Upper lobe of right lung (tissue), 1 donor: ENCODE measurements at regions not wholly inside any gene's neighbourhood (a gene's known extent, or its start where the extent isn't known, plus 50 kb on each side); places are given as distances from the start of the nearest gene placed in this dataset.
"Not testable (repeated sequence)": the region's sequence is repeated elsewhere in the genome, so short reads cannot be mapped to it uniquely, and the experiment has no call there.

ENCODE experiments used
- ATAC-seq: fragments of 200-7000 bp; cut with Tn5 transposase; one replicate; pipeline ENCODE4 v1.9.1; 2020; ENCODE audit warnings: mild to moderate bottlenecking, moderate library complexity
- DNase-seq: peaks from one replicate; pipeline ENCODE4 v3.0.0-alpha.2; 2020
- H3K27ac ChIP-seq: fragments of 200-600 bp; one replicate; pipeline ENCODE4 v1.8.0; 2022
- H3K27me3 ChIP-seq: fragments of 200-600 bp; one replicate; pipeline ENCODE4 v1.8.0; 2022; ENCODE audit warnings: mild to moderate bottlenecking
- H3K36me3 ChIP-seq: fragments of 200-600 bp; one replicate; pipeline ENCODE4 v1.8.0; 2022
- H3K4me1 ChIP-seq: fragments of 200-600 bp; one replicate; pipeline ENCODE4 v1.8.0; 2022
- H3K4me3 ChIP-seq: fragments of 200-600 bp; one replicate; pipeline ENCODE4 v1.8.0; 2022; ENCODE audit warnings: mild to moderate bottlenecking
- H3K9me3 ChIP-seq: fragments of 200-600 bp; one replicate; pipeline ENCODE4 v1.8.0; 2022
- intact Hi-C: fragments of 100-400 bp; cut with DNase I; formaldehyde crosslinking; loops from one replicate; pipeline ENCODE4 v1.11.0; 2022
- TF ChIP-seq, protein P1 (sequence below): fragments of 200-600 bp; IDR thresholded peaks from one replicate; pipeline ENCODE4 v1.8.0; 2022; ENCODE audit warnings: antibody characterized with exemption
- donor health status: DM: no; HTN: yes; CAD: no; lungs with severe emphysema.

DNA sequence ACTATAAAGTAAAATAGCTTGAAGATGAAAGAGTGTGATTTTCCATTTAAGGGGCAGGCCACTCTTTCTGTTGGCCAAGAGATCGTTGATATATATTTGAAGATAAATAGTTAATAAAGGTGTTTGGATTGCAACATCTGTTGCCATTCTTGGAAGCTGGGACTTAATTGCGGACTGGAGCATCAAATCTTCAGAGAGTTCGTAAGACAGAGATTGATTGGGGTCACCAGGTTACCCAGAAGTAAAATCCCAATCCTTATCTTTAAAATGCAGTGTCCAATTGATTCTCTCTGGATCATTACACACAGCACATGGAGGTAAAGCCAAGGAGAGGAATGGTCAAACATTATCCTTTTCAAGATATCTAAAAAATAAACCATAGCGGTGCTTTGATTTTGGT, 220.8 kb upstream of the HES1 start:
- ATAC-seq: no peak

DNA sequence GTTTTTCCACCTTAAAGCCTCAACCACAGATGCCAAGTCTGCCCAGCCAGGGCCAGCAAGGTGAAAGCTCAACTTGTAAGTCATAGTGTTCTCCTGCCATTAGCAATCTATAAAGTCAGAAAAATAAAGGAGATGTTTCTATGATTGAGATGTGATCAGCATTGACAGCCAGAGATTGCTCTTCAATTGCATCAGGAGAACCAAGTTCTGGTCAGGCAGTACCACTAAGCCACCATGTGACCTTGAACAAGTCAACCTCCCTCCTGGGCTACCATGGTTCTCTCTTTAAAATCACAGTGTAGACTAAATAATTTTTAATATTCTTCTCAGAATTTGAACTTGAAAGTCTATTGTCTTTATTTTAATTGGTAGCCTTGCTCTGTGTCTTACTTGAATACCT, 220.3 kb upstream of the HES1 start:
- H3K36me3 ChIP-seq: no peaks in the 10 kb centered on the region
- no peaks in the 10 kb centered on the region for H3K27me3 ChIP-seq
- intact Hi-C loops: no loop called here
- no peak for ATAC-seq
- no peak overlapping the region for H3K4me3 ChIP-seq
- TF ChIP-seq, protein P1, sequence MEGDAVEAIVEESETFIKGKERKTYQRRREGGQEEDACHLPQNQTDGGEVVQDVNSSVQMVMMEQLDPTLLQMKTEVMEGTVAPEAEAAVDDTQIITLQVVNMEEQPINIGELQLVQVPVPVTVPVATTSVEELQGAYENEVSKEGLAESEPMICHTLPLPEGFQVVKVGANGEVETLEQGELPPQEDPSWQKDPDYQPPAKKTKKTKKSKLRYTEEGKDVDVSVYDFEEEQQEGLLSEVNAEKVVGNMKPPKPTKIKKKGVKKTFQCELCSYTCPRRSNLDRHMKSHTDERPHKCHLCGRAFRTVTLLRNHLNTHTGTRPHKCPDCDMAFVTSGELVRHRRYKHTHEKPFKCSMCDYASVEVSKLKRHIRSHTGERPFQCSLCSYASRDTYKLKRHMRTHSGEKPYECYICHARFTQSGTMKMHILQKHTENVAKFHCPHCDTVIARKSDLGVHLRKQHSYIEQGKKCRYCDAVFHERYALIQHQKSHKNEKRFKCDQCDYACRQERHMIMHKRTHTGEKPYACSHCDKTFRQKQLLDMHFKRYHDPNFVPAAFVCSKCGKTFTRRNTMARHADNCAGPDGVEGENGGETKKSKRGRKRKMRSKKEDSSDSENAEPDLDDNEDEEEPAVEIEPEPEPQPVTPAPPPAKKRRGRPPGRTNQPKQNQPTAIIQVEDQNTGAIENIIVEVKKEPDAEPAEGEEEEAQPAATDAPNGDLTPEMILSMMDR: no peak
- H3K4me1 ChIP-seq: peaks cover 14% of the 10 kb centered on the region
- H3K9me3 ChIP-seq: no peaks in the 10 kb centered on the region
- no peak overlapping the region for H3K27ac ChIP-seq
- no peak for DNase-seq

More for the DNA sequence above, 220.8 kb upstream of the HES1 start:
- H3K9me3 ChIP-seq: no peaks in the 10 kb centered on the region
- DNase-seq: no peak
- H3K4me1 ChIP-seq: peaks cover 19% of the 10 kb centered on the region
- H3K27me3 ChIP-seq: no peaks in the 10 kb centered on the region
- TF ChIP-seq, protein P1: no peak
- H3K27ac ChIP-seq: no peak overlapping the region
- H3K36me3 ChIP-seq: no peaks in the 10 kb centered on the region
- no peak overlapping the region for H3K4me3 ChIP-seq
- intact Hi-C loops: no loop called here

DNA sequence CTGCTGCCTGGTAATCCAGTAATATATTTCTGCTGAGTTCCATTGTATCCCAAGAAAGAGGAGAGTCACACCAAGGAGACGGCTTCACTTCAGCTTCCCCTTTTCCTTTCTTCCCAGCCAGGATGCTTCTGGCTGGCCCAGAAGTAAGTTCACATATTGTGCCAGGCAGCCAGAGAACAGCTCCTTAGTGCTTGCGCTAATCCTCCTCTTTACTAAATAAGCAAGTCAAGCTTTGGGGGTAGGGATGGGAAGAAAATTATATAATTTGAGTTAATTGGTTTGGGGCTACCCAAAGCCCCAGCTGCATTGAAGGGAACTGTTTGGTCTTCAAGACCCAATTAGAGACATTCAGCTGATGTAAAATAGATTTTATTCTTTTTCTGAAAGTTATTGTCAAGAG, 218.8 kb upstream of the HES1 start:
- Histone ChIP-seq H3K4me3 (no peak overlapping the region), H3K27ac (no peak overlapping the region), H3K36me3 (no peaks in the 10 kb centered on the region), H3K27me3 (no peaks in the 10 kb centered on the region), H3K9me3 (no peaks in the 10 kb centered on the region), H3K4me1 (no peaks in the 10 kb centered on the region)
- ATAC-seq: no peak
- TF ChIP-seq, protein P1: no peak
- intact Hi-C loops: no loop called here
- DNase-seq: no peak

DNA sequence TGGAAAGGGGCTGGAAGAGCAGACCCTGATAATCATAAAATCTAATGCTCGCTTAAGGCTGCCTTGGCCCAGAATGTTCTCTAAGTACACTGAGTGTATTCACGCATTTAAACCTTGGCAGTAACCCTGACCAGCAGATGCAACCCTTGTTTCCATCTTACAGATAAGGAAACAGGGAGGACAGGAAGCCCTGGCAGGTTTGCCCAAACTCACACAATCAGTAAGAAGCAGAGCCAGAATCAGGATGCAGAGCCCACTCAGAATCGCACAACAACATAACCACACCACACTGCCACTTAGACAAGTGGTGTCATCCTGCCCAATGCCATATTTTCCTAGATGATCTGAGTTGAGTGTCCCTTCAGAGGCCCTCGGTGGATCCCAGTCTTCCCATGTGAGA, 214.5 kb upstream of the HES1 start:
- Histone ChIP-seq H3K27me3 (no peaks in the 10 kb centered on the region), H3K4me1 (no peaks in the 10 kb centered on the region), H3K4me3 (no peak overlapping the region), H3K36me3 (no peaks in the 10 kb centered on the region), H3K9me3 (no peaks in the 10 kb centered on the region), H3K27ac (no peak overlapping the region)
- ATAC-seq: no peak
- TF ChIP-seq, protein P1: no peak
- no peak for DNase-seq
- intact Hi-C loops: no loop called here

DNA sequence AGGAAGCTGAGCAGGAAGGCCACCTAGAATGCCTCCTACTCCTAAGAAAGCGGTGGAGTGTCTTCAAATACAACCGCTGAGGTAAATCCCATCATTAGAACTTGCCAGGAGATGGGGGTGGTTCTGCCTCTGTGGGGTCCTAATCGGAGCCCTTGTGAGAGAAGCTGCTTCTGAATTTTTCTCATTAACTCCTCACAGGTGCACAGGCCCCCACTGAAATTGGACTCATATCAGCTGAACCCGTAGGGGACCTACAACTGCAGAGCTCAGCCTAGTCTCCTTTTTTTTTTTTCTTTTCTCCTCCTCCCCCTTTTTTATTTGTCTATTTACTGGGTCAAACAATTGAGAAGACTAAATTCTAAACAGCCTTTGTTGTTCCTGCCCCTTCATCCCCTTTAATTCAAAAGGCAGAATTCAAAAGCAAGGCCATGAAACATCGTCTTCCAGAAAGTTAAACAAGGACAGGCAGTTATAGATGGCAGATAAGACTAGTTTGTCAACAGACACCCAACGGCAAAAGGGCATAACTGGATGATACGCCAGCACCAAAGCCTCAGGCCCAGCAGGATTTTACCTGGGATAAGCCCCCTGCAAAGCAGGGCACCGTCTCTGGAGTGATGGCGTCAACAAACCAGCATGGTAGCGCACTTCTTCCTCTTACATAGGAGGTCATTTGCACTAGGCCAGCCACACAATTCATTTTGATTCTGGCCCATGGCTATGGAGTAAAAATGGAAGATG, 213.7 kb upstream of the HES1 start:
- TF ChIP-seq, protein P1: no peak
- intact Hi-C loops: no loop called here
- DNase-seq: no peak

GRCh38 chr3:193923958-193924357, 212.0 kb upstream of the HES1 start:
- H3K4me3 ChIP-seq, H3K27ac ChIP-seq, H3K27me3 ChIP-seq, H3K4me1 ChIP-seq, DNase-seq, H3K36me3 ChIP-seq, ATAC-seq, H3K9me3 ChIP-seq, intact Hi-C loops: not testable (repeated sequence)

More for the DNA sequence above, 213.7 kb upstream of the HES1 start:
- no peaks in the 10 kb centered on the region for H3K4me1 ChIP-seq
- H3K27ac ChIP-seq: no peak overlapping the region
- H3K27me3 ChIP-seq: no peaks in the 10 kb centered on the region
- no peak for ATAC-seq
- no peak overlapping the region for H3K4me3 ChIP-seq
- H3K9me3 ChIP-seq: no peaks in the 10 kb centered on the region
- H3K36me3 ChIP-seq: no peaks in the 10 kb centered on the region

- H3K9me3 ChIP-seq, H3K36me3 ChIP-seq, H3K27ac ChIP-seq, intact Hi-C loops, H3K4me1 ChIP-seq, H3K4me3 ChIP-seq, DNase-seq, ATAC-seq, H3K27me3 ChIP-seq: not testable (repeated sequence)
Observed at GRCh38 chr3:193926071-193926470, 209.9 kb upstream of the HES1 start.

DNA sequence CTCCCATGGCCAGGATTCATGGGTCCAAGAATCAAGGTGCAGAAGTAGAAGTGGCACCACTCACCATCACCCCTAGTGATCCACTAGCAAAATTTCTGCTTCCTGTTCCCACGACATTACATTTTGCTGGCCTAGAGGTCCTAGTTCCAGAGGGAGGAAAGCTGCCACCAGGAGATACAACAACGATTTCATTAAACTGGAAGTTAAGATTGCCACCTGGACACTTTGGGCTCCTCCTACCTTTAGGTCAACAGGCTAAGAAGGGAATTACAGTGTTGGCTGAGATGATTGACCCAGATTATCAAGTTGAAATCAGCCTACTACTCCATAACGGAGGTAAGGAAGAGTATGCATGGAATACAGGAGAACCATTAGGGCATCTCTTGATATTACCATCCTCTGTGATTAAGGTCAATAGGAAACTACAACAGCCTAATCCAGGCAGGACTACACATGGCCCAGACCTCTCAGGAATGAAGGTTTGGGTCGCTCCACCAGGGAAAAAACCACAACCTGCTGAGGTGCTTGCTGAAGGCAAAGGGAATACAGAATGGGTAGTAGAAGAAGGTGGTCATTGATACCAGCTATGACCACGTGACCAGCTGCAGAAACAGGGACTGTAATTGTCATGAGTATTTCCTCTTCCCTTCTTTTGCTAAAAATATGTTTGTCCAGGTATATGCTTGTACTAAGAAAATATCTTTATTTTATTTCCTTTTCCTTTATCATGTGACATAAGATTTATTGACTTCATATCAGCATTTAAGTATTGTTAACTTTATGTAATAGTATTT, 208.3 kb upstream of the HES1 start:
- intact Hi-C loops, H3K4me1 ChIP-seq, H3K27ac ChIP-seq, DNase-seq, ATAC-seq, H3K4me3 ChIP-seq, H3K9me3 ChIP-seq, H3K27me3 ChIP-seq, H3K36me3 ChIP-seq: not testable (repeated sequence)
